ENCODE measurements at regions not wholly inside any gene's neighbourhood (a gene's known extent, or its start where the extent isn't known, plus 50 kb on each side); places are given as distances from the start of the nearest gene placed in this dataset.

DNA sequence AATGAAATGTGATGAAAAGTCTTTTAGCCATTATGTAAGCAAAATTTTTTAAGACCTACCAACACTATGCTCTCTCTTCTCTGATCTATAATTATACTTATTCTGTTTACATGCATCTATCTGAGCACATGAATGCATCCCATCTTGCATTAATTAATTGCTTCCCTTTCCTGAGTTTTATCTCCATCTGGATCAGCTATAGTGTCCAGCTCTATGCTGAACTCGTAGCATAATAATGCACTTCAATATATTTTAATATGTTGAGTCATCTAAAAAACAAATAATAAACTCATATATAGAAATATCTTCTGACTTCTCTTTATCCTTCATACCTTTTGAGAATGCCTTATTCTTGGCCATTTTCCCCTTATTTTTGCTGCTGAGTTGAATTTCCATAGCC is 1097.8 kb downstream of the TTLL7 start:
- Histone ChIP-seq H3K27me3 (no peaks in the 10 kb centered on the region), H3K9me3 (no peaks in the 10 kb centered on the region), H3K36me3 (no peaks in the 10 kb centered on the region), H3K4me3 (no peak overlapping the region), H3K27ac (no peak overlapping the region), H3K4me1 (no peaks in the 10 kb centered on the region)
- no peak for TF ChIP-seq POLR2A (IDR thresholded peaks at IDR 0.05)
- TF ChIP-seq, protein P1, sequence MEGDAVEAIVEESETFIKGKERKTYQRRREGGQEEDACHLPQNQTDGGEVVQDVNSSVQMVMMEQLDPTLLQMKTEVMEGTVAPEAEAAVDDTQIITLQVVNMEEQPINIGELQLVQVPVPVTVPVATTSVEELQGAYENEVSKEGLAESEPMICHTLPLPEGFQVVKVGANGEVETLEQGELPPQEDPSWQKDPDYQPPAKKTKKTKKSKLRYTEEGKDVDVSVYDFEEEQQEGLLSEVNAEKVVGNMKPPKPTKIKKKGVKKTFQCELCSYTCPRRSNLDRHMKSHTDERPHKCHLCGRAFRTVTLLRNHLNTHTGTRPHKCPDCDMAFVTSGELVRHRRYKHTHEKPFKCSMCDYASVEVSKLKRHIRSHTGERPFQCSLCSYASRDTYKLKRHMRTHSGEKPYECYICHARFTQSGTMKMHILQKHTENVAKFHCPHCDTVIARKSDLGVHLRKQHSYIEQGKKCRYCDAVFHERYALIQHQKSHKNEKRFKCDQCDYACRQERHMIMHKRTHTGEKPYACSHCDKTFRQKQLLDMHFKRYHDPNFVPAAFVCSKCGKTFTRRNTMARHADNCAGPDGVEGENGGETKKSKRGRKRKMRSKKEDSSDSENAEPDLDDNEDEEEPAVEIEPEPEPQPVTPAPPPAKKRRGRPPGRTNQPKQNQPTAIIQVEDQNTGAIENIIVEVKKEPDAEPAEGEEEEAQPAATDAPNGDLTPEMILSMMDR (IDR thresholded peaks at IDR 0.05): no peak
- no peak for DNase-seq

- Histone ChIP-seq H3K27ac (no peak overlapping the region), H3K27me3 (no peaks in the 10 kb centered on the region), H3K4me1 (no peaks in the 10 kb centered on the region), H3K9me3 (no peaks in the 10 kb centered on the region), H3K36me3 (no peaks in the 10 kb centered on the region), H3K4me3 (no peak overlapping the region)
- TF ChIP-seq, protein P1 (IDR thresholded peaks at IDR 0.05): no peak
- no peak for TF ChIP-seq POLR2A (IDR thresholded peaks at IDR 0.05)
- DNase-seq: no peak
Observed at GRCh38 chr1:82899017-82899416, 1098.3 kb downstream of the ADGRL2 start.

GRCh38 chr1:82897549-82897948 is 1096.8 kb downstream of the ADGRL2 start:
- TF ChIP-seq, protein P1 (IDR thresholded peaks at IDR 0.05): no peak
- no peak for TF ChIP-seq POLR2A (IDR thresholded peaks at IDR 0.05)
- H3K36me3 ChIP-seq: no peaks in the 10 kb centered on the region
- no peak for DNase-seq
- no peak overlapping the region for H3K27ac ChIP-seq
- H3K4me1 ChIP-seq: no peaks in the 10 kb centered on the region
- H3K9me3 ChIP-seq: no peaks in the 10 kb centered on the region
- no peak overlapping the region for H3K4me3 ChIP-seq
- H3K27me3 ChIP-seq: no peaks in the 10 kb centered on the region

DNA sequence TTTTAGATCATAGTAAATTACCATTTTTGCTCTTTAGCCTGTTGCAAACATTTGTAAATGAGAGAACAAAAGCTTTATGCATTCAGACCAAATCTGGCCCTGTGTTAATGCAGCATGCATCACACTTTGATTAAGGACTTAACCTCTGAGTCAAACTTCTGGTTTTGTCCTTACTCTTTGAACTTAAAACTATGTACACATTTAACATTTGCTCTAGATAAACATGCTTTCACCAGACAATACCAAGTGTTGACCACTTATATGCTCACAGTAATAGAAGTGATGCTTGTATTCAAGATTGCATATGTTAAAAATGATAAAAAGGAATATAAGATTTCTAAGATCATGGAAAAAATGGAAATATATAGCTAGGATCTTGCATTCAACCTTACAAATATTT is 1095.3 kb downstream of the ADGRL2 start:
- Histone ChIP-seq H3K27ac (no peak overlapping the region), H3K36me3 (no peaks in the 10 kb centered on the region), H3K9me3 (no peaks in the 10 kb centered on the region), H3K4me1 (no peaks in the 10 kb centered on the region), H3K27me3 (no peaks in the 10 kb centered on the region), H3K4me3 (no peak overlapping the region)
- no peak for DNase-seq
- no peak for TF ChIP-seq POLR2A (IDR thresholded peaks at IDR 0.05)
- TF ChIP-seq, protein P1 (IDR thresholded peaks at IDR 0.05): no peak

- no peak overlapping the region for H3K27ac ChIP-seq
- H3K27me3 ChIP-seq: no peaks in the 10 kb centered on the region
- no peaks in the 10 kb centered on the region for H3K36me3 ChIP-seq
- TF ChIP-seq, protein P1 (IDR thresholded peaks at IDR 0.05): no peak
- no peak for TF ChIP-seq POLR2A (IDR thresholded peaks at IDR 0.05)
- H3K4me3 ChIP-seq: no peak overlapping the region
- no peak for DNase-seq
- H3K9me3 ChIP-seq: no peaks in the 10 kb centered on the region
- H3K4me1 ChIP-seq: no peaks in the 10 kb centered on the region
Observed at GRCh38 chr1:82894635-82895034, 1093.9 kb downstream of the ADGRL2 start.

Measured in Peyer's patch (tissue), 4 donors.